A549 (cell line): ENCODE measurements at regions not wholly inside any gene's neighbourhood (a gene's known extent, or its start where the extent isn't known, plus 50 kb on each side); places are given as distances from the start of the nearest gene placed in this dataset.

ENCODE experiments used
- BHLHE40 ChIP-seq: IDR thresholded peaks from 2 replicates; pipeline ENCODE4 v1.6.1; 2012; ENCODE audit warnings: low read depth, low read length, inconsistent platforms
- CTCF ChIP-seq: fragments of >200 bp; sonication (Bioruptor Twin); formaldehyde crosslinking; IDR thresholded peaks from 3 replicates; pipeline ENCODE4 v1.5.1; 2016
- ELK1 ChIP-seq: fragments of 150-350 bp; IDR thresholded peaks from 2 replicates; pipeline ENCODE4 v1.6.1; 2014; ENCODE audit warnings: low read depth, mild to moderate bottlenecking, low read length
- EP300 ChIP-seq, 2 experiments: fragments of >200 bp; sonication (Bioruptor Twin); formaldehyde crosslinking; IDR thresholded peaks; 2 replicates in 1 of 2; 3 replicates in 1 of 2; pipeline ENCODE4 v1.6.1; 2016 to 2017
- JUNB ChIP-seq: fragments of >200 bp; sonication (Bioruptor Twin); formaldehyde crosslinking; IDR thresholded peaks from 2 replicates; pipeline ENCODE4 v1.6.1; 2016
- SREBF2 ChIP-seq: fragments of 450-650 bp; IDR thresholded peaks from 2 replicates; pipeline ENCODE4 v1.6.1; 2014; ENCODE audit warnings: mild to moderate bottlenecking, moderate library complexity
- USF2 ChIP-seq: fragments of 450-650 bp; IDR thresholded peaks from 2 replicates; pipeline ENCODE4 v1.6.1; 2014; ENCODE audit warnings: antibody characterized with exemption
- ZC3H11A ChIP-seq: fragments of 450-650 bp; IDR thresholded peaks from 2 replicates; pipeline ENCODE4 v1.6.1; 2014; ENCODE audit warnings: antibody characterized with exemption, mild to moderate bottlenecking

GRCh38 chr1:232372841-232373440 is 257.0 kb downstream of the SIPA1L2 start:
- TF ChIP-seq CTCF (no peak), SREBF2 (no peak), ELK1 (no peak), EP300 (IDR thresholded peaks at IDR 0.05) (no peak), USF2 (no peak), JUNB (no peak), ZC3H11A (no peak), BHLHE40 (no peak)
